ENCODE measurements at regions not wholly inside any gene's neighbourhood (a gene's known extent, or its start where the extent isn't known, plus 50 kb on each side); places are given as distances from the start of the nearest gene placed in this dataset.

- no peaks in the 10 kb centered on the region for H3K4me1 ChIP-seq (ENCODE audit: control insufficient read depth in 2 of 2, insufficient read depth in 2 of 2, low read length in 2 of 2)
- no peaks in the 10 kb centered on the region for H3K27me3 ChIP-seq (ENCODE audit: control insufficient read depth in 2 of 2, insufficient read depth in 2 of 2, low read length in 2 of 2)
- no peak overlapping the region for H3K9ac ChIP-seq (ENCODE audit: low read depth in 1 of 2, low read length in 2 of 2)
- no peak overlapping the region for H3K4me3 ChIP-seq (ENCODE audit: low read length in 2 of 2)
- H3K27ac ChIP-seq (ENCODE audit: low read depth in 2 of 2, low read length in 2 of 2): no peak overlapping the region
- H3K36me3 ChIP-seq (ENCODE audit: control insufficient read depth in 2 of 2, insufficient read depth in 2 of 2, low read length in 2 of 2): no peaks in the 10 kb centered on the region
- H3K9me3 ChIP-seq (ENCODE audit: control insufficient read depth in 2 of 2, low read length in 2 of 2): no peaks in the 10 kb centered on the region
Observed at GRCh38 chr4:55765070-55765469, 54.5 kb upstream of the EXOC1L start.

- Histone ChIP-seq H3K9ac (ENCODE audit: low read depth in 1 of 2, low read length in 2 of 2) (no peak overlapping the region), H3K9me3 (ENCODE audit: control insufficient read depth in 2 of 2, low read length in 2 of 2) (no peaks in the 10 kb centered on the region), H3K36me3 (ENCODE audit: control insufficient read depth in 2 of 2, insufficient read depth in 2 of 2, low read length in 2 of 2) (no peaks in the 10 kb centered on the region)
Observed at GRCh38 chr4:55768291-55768690, 51.3 kb upstream of the EXOC1L start.

More at GRCh38 chr4:55768291-55768690, 51.3 kb upstream of the EXOC1L start:
- Histone ChIP-seq H3K27me3 (ENCODE audit: control insufficient read depth in 2 of 2, insufficient read depth in 2 of 2, low read length in 2 of 2) (no peaks in the 10 kb centered on the region), H3K27ac (ENCODE audit: low read depth in 2 of 2, low read length in 2 of 2) (no peak overlapping the region), H3K4me1 (ENCODE audit: control insufficient read depth in 2 of 2, insufficient read depth in 2 of 2, low read length in 2 of 2) (no peaks in the 10 kb centered on the region), H3K4me3 (ENCODE audit: low read length in 2 of 2) (no peak overlapping the region)
